GM23338 (cell line): ENCODE measurements at regions not wholly inside any gene's neighbourhood (a gene's known extent, or its start where the extent isn't known, plus 50 kb on each side); places are given as distances from the start of the nearest gene placed in this dataset.

ENCODE experiments used
- CTCF ChIP-seq, 2 experiments: fragments of 200-600 bp in 1 of 2; sonication (generic) in 1 of 2; conservative IDR thresholded peaks; 2 replicates each; pipeline versions ENCODE4 v1.5.1 to v1.6.1; 2016 to 2017; ENCODE audit warnings: antibody characterized with exemption in 2 of 2, low read depth in 2 of 2, mild to moderate bottlenecking in 2 of 2, moderate library complexity in 1 of 2
- EZH2 ChIP-seq: fragments of 200-600 bp; sonication (generic); IDR thresholded peaks from one replicate; pipeline ENCODE4 v1.8.0; 2017; ENCODE audit warnings: antibody characterized with exemption, mild to moderate bottlenecking, low read depth; ENCODE audit not compliant: unreplicated experiment
- EZH2phosphoT487 ChIP-seq: fragments of 200-600 bp; sonication (generic); IDR thresholded peaks from one replicate; pipeline ENCODE4 v1.8.1; 2018; ENCODE audit warnings: antibody characterized with exemption; ENCODE audit not compliant: unreplicated experiment
- JUNB ChIP-seq: IDR thresholded peaks from one replicate; pipeline ENCODE4 v1.6.1; 2016; ENCODE audit warnings: antibody characterized with exemption; ENCODE audit not compliant: unreplicated experiment
- REST ChIP-seq: IDR thresholded peaks from one replicate; pipeline ENCODE4 v1.6.1; 2018; ENCODE audit warnings: antibody characterized with exemption; ENCODE audit not compliant: unreplicated experiment
- STAT1 ChIP-seq: IDR thresholded peaks from one replicate; pipeline ENCODE4 v1.6.1; 2016; ENCODE audit warnings: antibody characterized with exemption; ENCODE audit not compliant: unreplicated experiment
- ZNF462 ChIP-seq: fragments of 250-450 bp; sonication (Bioruptor Pico); IDR thresholded peaks from 2 replicates; pipeline ENCODE4 v1.5.0; 2020; ENCODE audit warnings: mild to moderate bottlenecking, moderate library complexity

GRCh38 chr3:104879919-104880318 is 486.8 kb upstream of the ALCAM start:
- TF ChIP-seq CTCF (conservative IDR thresholded peaks at IDR 0.05; ENCODE audit: low read depth in 2 of 2), result no peak
- TF ChIP-seq ZNF462 (CRISPR knock-in tag), result no peak
- no peak for TF ChIP-seq EZH2phosphoT487
- no peak for TF ChIP-seq JUNB
- TF ChIP-seq EZH2, result no peak
- no peak for TF ChIP-seq REST
- TF ChIP-seq STAT1, result no peak
